Osteocyte (in vitro differentiated cells): ENCODE measurements at regions not wholly inside any gene's neighbourhood (a gene's known extent, or its start where the extent isn't known, plus 50 kb on each side); places are given as distances from the start of the nearest gene placed in this dataset.

ENCODE experiments used
- DNase-seq: peaks from one replicate; pipeline ENCODE4 v3.0.0; 2021; ENCODE audit warnings: mixed read lengths; ENCODE audit not compliant: unreplicated experiment; ENCODE audit errors: extremely low spot score
- H3K27ac Mint-ChIP-seq: one replicate; pipeline ENCODE4 v1.8.0; 2021; ENCODE audit warnings: mild to moderate bottlenecking, mixed read lengths; ENCODE audit not compliant: unreplicated experiment
- H3K27me3 Mint-ChIP-seq: one replicate; pipeline ENCODE4 v1.8.0; 2021; ENCODE audit warnings: mixed read lengths; ENCODE audit not compliant: unreplicated experiment
- H3K36me3 Mint-ChIP-seq: one replicate; pipeline ENCODE4 v1.8.0; 2021; ENCODE audit warnings: mixed read lengths; ENCODE audit not compliant: unreplicated experiment
- H3K4me1 Mint-ChIP-seq: one replicate; pipeline ENCODE4 v1.8.0; 2021; ENCODE audit warnings: mixed read lengths; ENCODE audit not compliant: unreplicated experiment
- H3K4me3 Mint-ChIP-seq: one replicate; pipeline ENCODE4 v1.8.0; 2021; ENCODE audit warnings: mild to moderate bottlenecking, moderate library complexity, mixed read lengths; ENCODE audit not compliant: unreplicated experiment
- H3K9me3 Mint-ChIP-seq: one replicate; pipeline ENCODE4 v1.8.0; 2021; ENCODE audit warnings: mixed read lengths; ENCODE audit not compliant: unreplicated experiment
- TF ChIP-seq, protein P1 (sequence below): fragments of 200-600 bp; sonication (generic); IDR thresholded peaks from 2 replicates; pipeline ENCODE4 v1.5.0; 2021; ENCODE audit warnings: antibody characterized with exemption, mild to moderate bottlenecking, moderate library complexity

DNA sequence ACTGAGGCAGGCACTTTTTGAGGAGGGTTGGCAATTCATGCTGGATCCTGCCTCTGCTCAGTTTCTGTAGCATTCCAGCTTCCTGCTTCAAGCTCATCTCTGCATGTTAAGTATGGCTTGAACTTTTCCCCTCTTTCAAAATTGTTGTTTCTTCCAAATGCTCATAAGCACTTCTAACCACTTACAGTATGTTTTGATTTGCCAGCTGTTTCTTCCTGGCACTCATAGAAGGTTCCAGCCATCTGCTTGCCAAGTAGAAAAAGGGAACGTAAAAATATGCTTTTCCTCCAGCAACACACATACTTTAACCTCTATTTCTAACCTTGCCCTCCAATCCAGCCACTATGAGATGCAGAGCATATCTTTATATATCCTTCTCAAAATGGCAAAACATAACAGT is 692.6 kb upstream of the COBL start:
- Mint-ChIP-seq H3K4me1 (no peaks in the 10 kb centered on the region), H3K9me3 (peaks cover 48% of the 10 kb centered on the region), H3K36me3 (no peaks in the 10 kb centered on the region), H3K27me3 (no peaks in the 10 kb centered on the region), H3K27ac (no peak overlapping the region), H3K4me3 (no peak overlapping the region)
- no peak for DNase-seq
- TF ChIP-seq, protein P1, sequence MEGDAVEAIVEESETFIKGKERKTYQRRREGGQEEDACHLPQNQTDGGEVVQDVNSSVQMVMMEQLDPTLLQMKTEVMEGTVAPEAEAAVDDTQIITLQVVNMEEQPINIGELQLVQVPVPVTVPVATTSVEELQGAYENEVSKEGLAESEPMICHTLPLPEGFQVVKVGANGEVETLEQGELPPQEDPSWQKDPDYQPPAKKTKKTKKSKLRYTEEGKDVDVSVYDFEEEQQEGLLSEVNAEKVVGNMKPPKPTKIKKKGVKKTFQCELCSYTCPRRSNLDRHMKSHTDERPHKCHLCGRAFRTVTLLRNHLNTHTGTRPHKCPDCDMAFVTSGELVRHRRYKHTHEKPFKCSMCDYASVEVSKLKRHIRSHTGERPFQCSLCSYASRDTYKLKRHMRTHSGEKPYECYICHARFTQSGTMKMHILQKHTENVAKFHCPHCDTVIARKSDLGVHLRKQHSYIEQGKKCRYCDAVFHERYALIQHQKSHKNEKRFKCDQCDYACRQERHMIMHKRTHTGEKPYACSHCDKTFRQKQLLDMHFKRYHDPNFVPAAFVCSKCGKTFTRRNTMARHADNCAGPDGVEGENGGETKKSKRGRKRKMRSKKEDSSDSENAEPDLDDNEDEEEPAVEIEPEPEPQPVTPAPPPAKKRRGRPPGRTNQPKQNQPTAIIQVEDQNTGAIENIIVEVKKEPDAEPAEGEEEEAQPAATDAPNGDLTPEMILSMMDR, result no peak

DNA sequence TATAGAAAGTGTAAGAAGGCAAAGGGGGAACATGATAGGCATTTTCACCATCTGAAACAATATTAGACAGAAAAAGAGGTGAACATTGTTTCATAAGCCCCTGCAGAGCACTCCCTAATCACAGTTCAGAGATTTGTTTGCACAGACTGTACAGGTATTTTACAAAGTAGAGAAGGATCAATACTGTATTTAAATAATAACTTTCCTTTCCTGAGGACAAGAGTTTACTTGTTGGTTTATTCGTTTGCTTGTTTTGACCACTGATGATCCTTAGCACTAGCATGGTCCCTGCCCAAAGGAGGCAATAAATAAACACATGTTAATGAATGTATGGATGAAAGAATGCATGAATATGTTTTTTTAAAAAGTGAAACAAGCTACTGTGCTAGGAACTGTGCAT is 690.1 kb upstream of the COBL start:
- Mint-ChIP-seq H3K36me3 (no peaks in the 10 kb centered on the region), H3K27me3 (no peaks in the 10 kb centered on the region), H3K27ac (no peak overlapping the region), H3K4me3 (no peak overlapping the region), H3K4me1 (no peaks in the 10 kb centered on the region), H3K9me3 (peaks cover 61% of the 10 kb centered on the region)
- TF ChIP-seq, protein P1, result no peak
- no peak for DNase-seq

DNA sequence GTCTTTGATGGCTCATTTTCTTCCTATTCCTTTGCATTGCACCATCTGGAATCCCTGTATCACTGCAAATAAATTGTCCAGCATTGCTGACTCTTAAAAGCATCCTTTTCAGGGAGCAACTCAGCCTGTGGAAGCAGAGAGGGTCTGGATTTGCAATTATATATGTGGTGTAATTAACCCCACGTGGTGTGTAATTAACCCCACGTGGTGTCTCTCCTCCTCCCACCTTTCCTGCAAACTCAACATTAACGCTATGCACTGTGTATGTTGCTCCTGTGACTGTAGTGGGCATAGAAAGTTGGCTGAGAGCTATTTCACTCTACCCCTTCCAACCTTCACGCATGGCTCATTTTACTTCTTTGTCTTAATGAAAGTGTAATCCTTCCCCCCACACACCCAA is 689.0 kb upstream of the COBL start:
- H3K4me1 Mint-ChIP-seq, result no peaks in the 10 kb centered on the region
- no peak overlapping the region for H3K4me3 Mint-ChIP-seq
- peaks cover 53% of the 10 kb centered on the region for H3K9me3 Mint-ChIP-seq
- H3K27me3 Mint-ChIP-seq, result no peaks in the 10 kb centered on the region
- H3K27ac Mint-ChIP-seq, result no peak overlapping the region
- no peak for DNase-seq
- TF ChIP-seq, protein P1, result no peak
- H3K36me3 Mint-ChIP-seq, result no peaks in the 10 kb centered on the region

DNA sequence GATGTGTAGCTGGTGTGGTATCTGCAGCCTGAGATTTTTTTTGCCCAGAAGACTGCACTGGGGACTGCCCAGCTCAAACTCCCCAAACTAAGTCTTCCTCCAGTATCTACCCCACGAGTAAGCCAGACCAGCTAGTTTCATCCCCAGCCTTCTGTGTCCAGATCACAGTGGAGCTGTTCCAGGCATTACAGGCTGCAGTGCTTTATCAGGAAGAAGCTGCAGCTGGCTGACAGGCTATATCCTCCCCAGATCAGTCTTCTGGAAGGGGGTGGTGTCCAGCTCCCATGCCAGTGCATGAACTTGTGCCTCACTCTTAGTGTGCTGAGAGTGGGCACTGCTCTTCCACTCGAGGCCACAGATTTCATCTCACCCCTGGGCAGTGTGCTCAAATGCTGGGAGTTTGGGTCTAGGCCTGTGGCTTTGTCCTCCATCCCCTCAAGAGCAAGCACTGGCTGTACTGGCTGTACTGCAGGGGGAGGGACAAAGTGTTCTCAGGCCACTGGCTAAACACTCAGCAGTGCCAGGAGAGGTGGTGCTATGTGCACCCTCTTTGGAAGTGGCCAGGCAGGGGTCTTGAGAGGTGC is 679.1 kb upstream of the COBL start:
- no peak overlapping the region for H3K4me3 Mint-ChIP-seq
- DNase-seq, result no peak
- H3K27ac Mint-ChIP-seq, result no peak overlapping the region
- H3K9me3 Mint-ChIP-seq, result peaks cover 40% of the 10 kb centered on the region
- TF ChIP-seq, protein P1, result no peak
- H3K27me3 Mint-ChIP-seq, result no peaks in the 10 kb centered on the region
- H3K4me1 Mint-ChIP-seq, result no peaks in the 10 kb centered on the region
- no peaks in the 10 kb centered on the region for H3K36me3 Mint-ChIP-seq

DNA sequence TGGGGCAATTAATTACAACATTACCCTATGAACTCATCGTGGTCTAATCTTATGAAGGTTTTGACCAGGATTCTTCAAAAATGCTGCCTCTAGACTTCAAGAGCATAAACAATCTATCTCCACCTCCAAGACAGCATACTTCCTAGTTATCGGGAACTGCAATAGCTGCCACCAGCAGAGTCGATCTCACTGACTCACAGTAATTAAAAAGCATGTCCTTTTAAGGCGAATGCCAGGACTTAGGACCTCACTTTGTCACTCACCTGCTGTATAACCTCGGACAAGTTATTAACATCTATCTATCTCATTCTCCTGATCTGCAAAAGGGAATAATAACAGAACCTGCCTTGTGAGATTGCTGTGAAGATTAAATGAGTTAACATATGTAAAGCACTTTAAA is 666.0 kb upstream of the COBL start:
- no peak overlapping the region for H3K27ac Mint-ChIP-seq
- H3K27me3 Mint-ChIP-seq, result no peaks in the 10 kb centered on the region
- no peak for DNase-seq

More for the DNA sequence above, 666.0 kb upstream of the COBL start:
- Mint-ChIP-seq H3K4me1 (no peaks in the 10 kb centered on the region), H3K9me3 (peaks cover 26% of the 10 kb centered on the region), H3K36me3 (no peaks in the 10 kb centered on the region), H3K4me3 (no peak overlapping the region)
- TF ChIP-seq, protein P1, result no peak
